GM06990 (cell line): ENCODE measurements at regions not wholly inside any gene's neighbourhood (a gene's known extent, or its start where the extent isn't known, plus 50 kb on each side); places are given as distances from the start of the nearest gene placed in this dataset.

Experiments used
- DNase-seq: peaks from one replicate; pipeline ENCODE4 v3.0.0-alpha.2; 2011; ENCODE audit not compliant: insufficient read length; ENCODE audit errors: extremely low read depth
- H3K27me3 ChIP-seq: replicated peaks from 2 replicates; pipeline ENCODE4 v1.6.0; 2011; ENCODE audit warnings: low read length; ENCODE audit not compliant: control insufficient read depth, insufficient read depth
- H3K36me3 ChIP-seq: 2 replicates; pipeline ENCODE4 v1.5.1; 2011; ENCODE audit warnings: low read length; ENCODE audit not compliant: control insufficient read depth, insufficient read depth
- H3K4me3 ChIP-seq: replicated peaks from 2 replicates; pipeline ENCODE4 v1.5.1; 2011; ENCODE audit warnings: low read depth, mild to moderate bottlenecking, control low read depth, low read length
- CTCF ChIP-seq: IDR thresholded peaks from 2 replicates; pipeline ENCODE4 v1.5.1; 2011; ENCODE audit warnings: low read length, control low read depth, mild to moderate bottlenecking, inconsistent platforms; ENCODE audit not compliant: insufficient read depth, poor library complexity, severe bottlenecking

GRCh38 chr19:30161021-30161655, 211.0 kb upstream of the ZNF536 start:
- H3K27me3 ChIP-seq: no peaks in the 10 kb centered on the region; the same call in 1 of the 2 replicates
- no peak for TF ChIP-seq CTCF
- no peaks in the 10 kb centered on the region for H3K36me3 ChIP-seq
- no peak overlapping the region for H3K4me3 ChIP-seq
- DNase-seq: no peak

GRCh38 chr19:30161770-30162169, 210.4 kb upstream of the ZNF536 start:
- DNase-seq: no peak
- no peaks in the 10 kb centered on the region; the same call in 1 of the 2 replicates for H3K27me3 ChIP-seq
- TF ChIP-seq CTCF: no peak

GRCh38 chr19:30162718-30163117, 209.5 kb upstream of the ZNF536 start:
- Histone ChIP-seq H3K36me3 (no peaks in the 10 kb centered on the region), H3K27me3 (no peaks in the 10 kb centered on the region; the same call in 1 of the 2 replicates), H3K4me3 (no peak overlapping the region)
- TF ChIP-seq CTCF: no peak
- no peak for DNase-seq

More at GRCh38 chr19:30161770-30162169, 210.4 kb upstream of the ZNF536 start:
- Histone ChIP-seq H3K4me3 (no peak overlapping the region), H3K36me3 (no peaks in the 10 kb centered on the region)

- H3K27me3 ChIP-seq: no peaks in the 10 kb centered on the region; the same call in 1 of the 2 replicates
- no peak for TF ChIP-seq CTCF
- no peak for DNase-seq
- no peak overlapping the region for H3K4me3 ChIP-seq
- H3K36me3 ChIP-seq: no peaks in the 10 kb centered on the region
Measured at GRCh38 chr19:30163663-30164062, 208.5 kb upstream of the ZNF536 start.

- no peak overlapping the region for H3K4me3 ChIP-seq
- no peak for TF ChIP-seq CTCF
- H3K36me3 ChIP-seq: no peaks in the 10 kb centered on the region
- no peak for DNase-seq
- H3K27me3 ChIP-seq: no peaks in the 10 kb centered on the region; the same call in 1 of the 2 replicates
Measured at GRCh38 chr19:30165228-30165813, 206.9 kb upstream of the ZNF536 start.
